DOHH2 (cell line): ENCODE measurements at regions not wholly inside any gene's neighbourhood (a gene's known extent, or its start where the extent isn't known, plus 50 kb on each side); places are given as distances from the start of the nearest gene placed in this dataset.

ENCODE experiments used
- H3F3A ChIP-seq: fragments of 200-600 bp; sonication (generic), shearing (Covaris generic); 2 replicates; pipeline ENCODE4 v1.6.0; 2016; ENCODE audit warnings: antibody characterized with exemption, mild to moderate bottlenecking; ENCODE audit not compliant: control insufficient read depth, insufficient read depth
- H3K27ac ChIP-seq: fragments of 200-600 bp; sonication (generic); 2 replicates; pipeline ENCODE4 v1.5.1; 2014; ENCODE audit warnings: low read depth, mild to moderate bottlenecking, low read length, moderate library complexity
- H3K27me3 ChIP-seq: fragments of 200-600 bp; sonication (generic); 2 replicates; pipeline ENCODE4 v1.6.1; 2014; ENCODE audit warnings: mild to moderate bottlenecking, low read length, mixed read lengths; ENCODE audit not compliant: control insufficient read depth
- H3K36me3 ChIP-seq: fragments of 200-600 bp; sonication (generic); 2 replicates; pipeline ENCODE4 v1.6.1; 2014; ENCODE audit warnings: mild to moderate bottlenecking, low read length, moderate library complexity, mixed read lengths; ENCODE audit not compliant: control insufficient read depth
- H3K4me1 ChIP-seq: fragments of 200-600 bp; sonication (generic); 2 replicates; pipeline ENCODE4 v1.6.1; 2014; ENCODE audit warnings: mild to moderate bottlenecking, low read length, mixed read lengths; ENCODE audit not compliant: control insufficient read depth
- H3K4me2 ChIP-seq: fragments of 200-600 bp; sonication (generic); 2 replicates; pipeline ENCODE4 v1.6.0; 2014; ENCODE audit warnings: mild to moderate bottlenecking, low read length, moderate library complexity
- H3K4me3 ChIP-seq: fragments of 200-600 bp; sonication (generic); 2 replicates; pipeline ENCODE4 v1.5.1; 2014; ENCODE audit warnings: mild to moderate bottlenecking, low read length, mixed read lengths
- H3K79me2 ChIP-seq: fragments of 200-600 bp; sonication (generic); 2 replicates; pipeline ENCODE4 v1.6.1; 2014; ENCODE audit warnings: mild to moderate bottlenecking, low read length, mixed read lengths; ENCODE audit not compliant: control insufficient read depth
- H3K9me2 ChIP-seq: fragments of 200-600 bp; sonication (generic); replicated peaks from 2 replicates; pipeline ENCODE4 v1.6.1; 2014; ENCODE audit warnings: mild to moderate bottlenecking, low read length, mixed read lengths; ENCODE audit not compliant: control insufficient read depth
- H3K9me3 ChIP-seq: fragments of 200-600 bp; sonication (generic); 2 replicates; pipeline ENCODE4 v1.6.1; 2014; ENCODE audit warnings: antibody characterized with exemption, low read length, mixed read lengths; ENCODE audit not compliant: control insufficient read depth, insufficient read depth
- H4K20me1 ChIP-seq: fragments of 200-600 bp; sonication (generic); 2 replicates; pipeline ENCODE4 v1.6.0; 2014; ENCODE audit warnings: low read depth, mild to moderate bottlenecking, antibody characterized with exemption, low read length, moderate library complexity; ENCODE audit not compliant: control insufficient read depth, insufficient read depth
- CTCF ChIP-seq: fragments of 200-600 bp; sonication (generic); IDR thresholded peaks from one replicate; pipeline ENCODE4 v1.5.1; 2014; ENCODE audit warnings: antibody characterized with exemption, mild to moderate bottlenecking, low read depth, low read length; ENCODE audit not compliant: poor library complexity, severe bottlenecking
- EZH2phosphoT487 ChIP-seq: fragments of 200-600 bp; sonication (generic); IDR thresholded peaks from 2 replicates; pipeline ENCODE4 v1.6.1; 2017; ENCODE audit warnings: borderline replicate concordance, mild to moderate bottlenecking, antibody characterized with exemption, low read length, moderate library complexity, mixed read lengths

GRCh38 chr1:201630582-201630981 lies 91.7 kb downstream of the NAV1 start:
- Histone ChIP-seq H3F3A (no peaks in the 10 kb centered on the region), H4K20me1 (no peaks in the 10 kb centered on the region), H3K9me3 (no peaks in the 10 kb centered on the region), H3K27ac (no peak overlapping the region), H3K79me2 (no peaks in the 10 kb centered on the region), H3K36me3 (no peaks in the 10 kb centered on the region), H3K4me3 (no peak overlapping the region), H3K27me3 (no peaks in the 10 kb centered on the region), H3K9me2 (no peaks in the 10 kb centered on the region), H3K4me2 (no peak overlapping the region), H3K4me1 (no peaks in the 10 kb centered on the region)
- TF ChIP-seq CTCF = no peak
- no peak for TF ChIP-seq EZH2phosphoT487

GRCh38 chr1:201631037-201631436 lies 92.1 kb downstream of the NAV1 start:
- no peaks in the 10 kb centered on the region for H3F3A ChIP-seq
- no peaks in the 10 kb centered on the region for H3K4me1 ChIP-seq
- H3K36me3 ChIP-seq = no peaks in the 10 kb centered on the region
- H3K9me2 ChIP-seq = no peaks in the 10 kb centered on the region
- TF ChIP-seq CTCF = no peak
- no peak for TF ChIP-seq EZH2phosphoT487
- H3K27me3 ChIP-seq = no peaks in the 10 kb centered on the region
- no peak overlapping the region for H3K4me2 ChIP-seq
- H3K9me3 ChIP-seq = no peaks in the 10 kb centered on the region
- H3K4me3 ChIP-seq = no peak overlapping the region
- no peaks in the 10 kb centered on the region for H3K79me2 ChIP-seq
- H3K27ac ChIP-seq = no peak overlapping the region
- H4K20me1 ChIP-seq = no peaks in the 10 kb centered on the region

- Histone ChIP-seq H3K79me2 (no peaks in the 10 kb centered on the region), H3K4me3 (no peak overlapping the region), H3K27ac (no peak overlapping the region), H4K20me1 (no peaks in the 10 kb centered on the region), H3K27me3 (no peaks in the 10 kb centered on the region), H3K9me3 (no peaks in the 10 kb centered on the region), H3K4me1 (no peaks in the 10 kb centered on the region), H3K4me2 (no peak overlapping the region), H3K9me2 (no peaks in the 10 kb centered on the region), H3K36me3 (no peaks in the 10 kb centered on the region), H3F3A (no peaks in the 10 kb centered on the region)
- TF ChIP-seq CTCF (no peak), EZH2phosphoT487 (no peak)
These were observed 93.5 kb downstream of the NAV1 start for GRCh38 chr1:201632364-201632952.
